Fibroblast of the aortic adventitia (primary cell): ENCODE measurements at regions not wholly inside any gene's neighbourhood (a gene's known extent, or its start where the extent isn't known, plus 50 kb on each side); places are given as distances from the start of the nearest gene placed in this dataset.

Experiments
- DNase-seq: peaks from one replicate; pipeline ENCODE4 v3.0.0-alpha.2; 2010; ENCODE audit warnings: low read depth
- H3K4me3 ChIP-seq: 2 replicates; pipeline ENCODE4 v1.5.1; 2011; ENCODE audit warnings: low read depth, mild to moderate bottlenecking, control low read depth, low read length, moderate library complexity
- CTCF ChIP-seq: IDR thresholded peaks from 2 replicates; pipeline ENCODE4 v1.5.1; 2011; ENCODE audit warnings: mild to moderate bottlenecking, low read length, control low read depth, inconsistent platforms; ENCODE audit not compliant: insufficient read depth

DNA sequence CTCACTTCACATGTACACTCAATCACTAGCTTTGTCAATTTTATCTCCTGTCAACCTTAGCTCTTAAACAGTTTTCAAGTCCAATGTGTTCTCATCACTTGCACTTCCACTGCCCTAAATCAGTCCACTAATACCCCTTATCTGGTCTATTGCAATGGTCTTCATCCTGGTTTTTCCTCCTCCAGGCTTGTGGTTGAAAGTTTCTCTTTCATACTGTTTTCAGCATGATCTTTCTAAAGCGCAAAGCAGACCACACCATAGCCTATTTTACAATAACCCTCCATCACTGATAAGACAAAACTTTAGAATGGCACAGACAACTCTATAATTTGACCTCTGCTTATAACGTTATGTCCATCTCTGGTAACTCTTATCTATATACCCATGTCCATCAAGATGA is 62.0 kb upstream of the DDHD1 start:
- no peak for DNase-seq
- H3K4me3 ChIP-seq = no peak overlapping the region
- TF ChIP-seq CTCF = no peak

DNA sequence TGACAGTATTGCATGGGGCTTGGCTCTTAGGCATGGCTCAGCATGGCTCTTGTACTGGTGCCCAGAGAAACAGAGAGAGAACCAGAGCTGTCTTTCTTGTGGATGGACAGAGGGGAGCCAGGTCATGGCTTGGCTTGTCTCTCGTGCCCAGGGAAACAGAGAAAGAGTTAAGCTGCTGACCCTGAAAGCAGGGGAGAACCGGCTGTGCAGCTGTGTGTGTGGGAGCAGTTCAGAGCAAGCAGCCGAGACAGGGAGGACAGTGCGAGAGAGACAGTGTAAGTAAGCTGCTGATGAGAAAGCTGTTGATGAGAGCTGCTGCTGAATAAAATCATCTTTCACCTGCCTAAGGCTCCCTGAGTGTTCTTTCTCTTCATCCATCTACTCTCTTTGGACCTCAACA is 61.3 kb upstream of the DDHD1 start:
- DNase-seq = no peak
- no peak overlapping the region for H3K4me3 ChIP-seq
- no peak for TF ChIP-seq CTCF

- DNase-seq = no peak
- TF ChIP-seq CTCF = no peak
- no peak overlapping the region for H3K4me3 ChIP-seq
These were observed 60.6 kb upstream of the DDHD1 start for GRCh38 chr14:53213761-53214160.

DNA sequence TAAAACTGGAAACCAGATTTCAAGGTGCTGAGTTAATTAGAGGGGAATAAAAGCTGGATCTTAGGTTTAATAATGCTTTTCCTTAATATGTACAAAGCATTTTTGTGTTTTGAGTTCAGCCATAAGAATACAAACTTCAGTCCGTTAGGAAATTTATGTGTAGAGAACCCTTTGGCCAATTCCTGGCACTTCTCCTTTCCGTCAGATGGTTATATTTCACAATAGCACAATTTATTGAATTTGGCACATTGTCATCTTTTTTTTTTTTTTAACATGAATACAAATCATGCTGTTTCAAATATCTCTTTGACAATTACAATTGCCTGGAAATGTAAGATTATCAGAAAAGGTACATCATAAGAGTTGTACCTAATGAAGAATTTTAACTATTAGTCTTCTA is 56.2 kb upstream of the DDHD1 start:
- no peak for TF ChIP-seq CTCF
- H3K4me3 ChIP-seq = no peak overlapping the region
- peak; percentile 51 for DNase-seq
